HG02763 (cell line): ENCODE measurements at regions not wholly inside any gene's neighbourhood (a gene's known extent, or its start where the extent isn't known, plus 50 kb on each side); places are given as distances from the start of the nearest gene placed in this dataset.
"Not testable (repeated sequence)": the region's sequence is repeated elsewhere in the genome, so short reads cannot be mapped to it uniquely, and the experiment has no call there.

ENCODE experiments used
- ATAC-seq: cut with Tn5 transposase; IDR thresholded peaks from one replicate; pipeline ENCODE4 v1.9.1; 2021; ENCODE audit warnings: mild to moderate bottlenecking, moderate library complexity; ENCODE audit not compliant: unreplicated experiment

DNA sequence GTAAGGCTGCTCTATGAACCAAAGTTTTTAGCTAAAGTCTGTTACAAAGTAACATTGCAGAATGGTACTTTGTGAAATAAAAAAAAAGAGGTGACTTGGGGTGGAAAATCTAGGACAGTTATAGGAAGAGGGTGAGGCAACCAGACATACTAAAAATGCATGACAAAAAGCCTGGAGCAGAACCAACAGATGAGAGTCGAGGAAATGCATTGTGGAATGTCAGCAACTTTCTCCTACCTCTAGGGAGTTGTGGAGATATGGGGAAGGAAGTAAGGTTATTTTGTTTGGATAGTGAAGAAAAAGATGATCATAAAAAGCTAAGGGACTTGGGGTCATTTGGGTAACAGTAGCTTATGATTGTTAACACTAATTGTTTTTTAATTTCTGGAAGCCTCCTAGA is 295.6 kb downstream of the S1PR1 start:
- no peak for ATAC-seq

DNA sequence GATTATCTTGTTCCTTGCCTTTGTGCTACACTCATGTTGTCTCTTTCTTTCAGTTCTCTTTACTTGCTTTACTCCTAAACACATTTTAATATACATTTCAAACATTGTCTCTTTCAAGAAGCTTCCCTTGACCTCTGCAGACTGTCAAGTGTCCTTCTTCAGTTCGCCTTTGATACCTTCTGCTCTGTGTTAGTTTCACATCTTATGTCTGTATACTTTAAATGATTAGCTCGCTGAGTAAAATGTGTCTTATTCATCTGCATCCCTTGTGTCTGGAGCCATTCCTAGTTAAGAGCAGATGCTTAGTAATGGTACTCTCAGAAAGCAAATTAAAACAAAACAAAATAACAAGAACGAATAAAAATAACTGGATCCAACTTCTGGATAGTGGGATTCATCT is 303.3 kb downstream of the S1PR1 start:
- ATAC-seq, result no peak

DNA sequence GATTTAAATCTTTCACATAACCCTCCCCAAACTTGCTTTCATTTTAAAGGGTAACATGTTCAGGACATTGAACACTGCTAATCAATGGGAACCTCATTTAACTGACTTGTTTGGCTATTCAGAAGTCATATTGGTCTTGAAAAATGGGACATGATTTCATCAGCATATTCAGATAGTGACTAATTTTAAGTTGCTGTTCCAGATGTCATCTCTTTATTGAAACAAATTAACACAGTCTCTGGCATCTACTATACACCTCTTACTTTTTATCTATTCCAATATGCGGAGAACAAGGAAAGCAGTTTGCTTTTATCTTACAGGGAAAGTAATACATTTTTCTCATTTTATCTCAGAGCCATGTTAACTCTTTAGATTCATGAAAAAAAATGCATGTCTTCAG is 310.1 kb downstream of the S1PR1 start:
- ATAC-seq, result no peak

DNA sequence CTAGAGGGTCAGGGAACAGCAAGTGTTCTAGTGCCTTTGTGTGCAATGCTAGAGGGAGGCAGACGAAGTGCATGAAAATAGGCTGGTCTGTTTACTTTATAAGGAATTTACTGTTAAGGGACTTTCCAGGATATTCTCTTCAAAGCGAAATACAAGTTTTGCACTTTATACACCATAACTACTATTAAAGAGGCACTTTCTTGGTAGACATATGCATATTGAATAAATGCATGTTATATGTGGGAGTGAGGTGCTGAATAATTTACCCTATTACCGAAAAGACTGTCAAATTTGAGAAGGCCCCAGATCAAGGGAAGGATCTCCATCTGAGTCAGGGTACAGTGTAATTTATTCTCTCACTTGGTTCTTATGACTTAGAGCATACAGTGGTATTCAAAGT is 310.5 kb downstream of the S1PR1 start:
- ATAC-seq, result no peak

DNA sequence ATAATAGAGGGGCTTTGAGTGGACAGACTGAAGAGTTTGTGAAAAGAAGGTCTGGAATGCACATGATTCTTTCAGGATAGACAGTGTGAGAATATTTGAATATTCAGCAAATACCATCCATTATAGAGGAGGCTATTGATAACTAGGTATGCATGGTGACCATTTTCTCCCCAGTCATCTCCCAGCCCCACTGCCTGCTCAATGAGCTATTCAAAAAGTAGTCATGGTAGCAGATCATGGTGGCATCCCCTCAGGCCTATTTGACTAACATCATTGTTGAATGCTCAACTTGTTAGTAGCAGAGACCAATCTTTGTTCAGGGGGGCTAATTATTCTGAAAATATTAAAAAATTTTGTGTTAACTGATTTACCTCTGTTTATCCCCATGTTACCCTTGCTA is 311.6 kb downstream of the S1PR1 start:
- no peak for ATAC-seq

DNA sequence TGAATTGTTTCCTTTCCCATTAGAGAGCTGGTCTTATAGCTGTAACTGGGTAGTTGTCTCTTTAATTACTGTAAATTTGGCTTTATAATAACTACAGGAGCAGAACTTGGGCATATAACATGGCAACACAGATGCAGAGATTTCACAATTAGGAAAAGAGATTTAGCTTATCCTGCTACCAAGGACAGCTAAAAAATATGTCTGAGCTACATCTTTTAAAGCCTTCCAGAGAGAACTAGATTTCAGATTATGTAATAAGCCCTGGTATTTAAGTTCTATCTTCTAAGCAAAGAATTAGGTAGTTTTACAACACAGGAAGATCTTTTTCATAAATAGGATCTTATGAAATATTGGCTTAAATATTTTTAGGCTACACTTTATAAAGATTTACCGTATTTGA is 313.8 kb downstream of the S1PR1 start:
- ATAC-seq, result no peak

DNA sequence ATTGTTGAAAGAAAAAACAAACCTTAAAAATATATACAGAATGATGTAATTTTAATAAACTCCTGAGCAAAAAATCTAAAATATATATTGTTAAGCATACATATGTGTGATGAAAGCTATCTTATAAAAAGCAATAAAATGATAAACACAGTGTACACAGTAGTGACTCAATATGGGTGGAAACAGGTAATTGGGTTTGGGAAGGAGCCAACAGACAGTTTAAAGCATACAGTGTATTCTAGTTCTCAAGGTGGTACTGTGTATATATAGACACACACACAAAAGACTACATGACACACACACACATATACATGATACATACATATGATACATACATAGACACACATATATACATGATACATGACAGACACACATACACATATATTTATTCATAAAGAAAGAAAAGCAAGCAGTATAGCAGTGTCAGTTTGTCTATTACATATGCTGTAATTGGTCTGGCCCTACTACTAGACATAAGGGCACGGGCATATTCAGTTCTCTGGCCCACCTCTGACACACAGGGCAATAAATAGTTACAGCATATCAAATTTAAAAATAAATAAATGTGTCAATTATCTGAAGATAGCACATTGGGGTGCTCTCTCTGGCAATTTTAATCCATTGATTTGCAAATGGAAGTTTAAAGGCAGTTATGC is 330.2 kb downstream of the S1PR1 start:
- no peak for ATAC-seq

DNA sequence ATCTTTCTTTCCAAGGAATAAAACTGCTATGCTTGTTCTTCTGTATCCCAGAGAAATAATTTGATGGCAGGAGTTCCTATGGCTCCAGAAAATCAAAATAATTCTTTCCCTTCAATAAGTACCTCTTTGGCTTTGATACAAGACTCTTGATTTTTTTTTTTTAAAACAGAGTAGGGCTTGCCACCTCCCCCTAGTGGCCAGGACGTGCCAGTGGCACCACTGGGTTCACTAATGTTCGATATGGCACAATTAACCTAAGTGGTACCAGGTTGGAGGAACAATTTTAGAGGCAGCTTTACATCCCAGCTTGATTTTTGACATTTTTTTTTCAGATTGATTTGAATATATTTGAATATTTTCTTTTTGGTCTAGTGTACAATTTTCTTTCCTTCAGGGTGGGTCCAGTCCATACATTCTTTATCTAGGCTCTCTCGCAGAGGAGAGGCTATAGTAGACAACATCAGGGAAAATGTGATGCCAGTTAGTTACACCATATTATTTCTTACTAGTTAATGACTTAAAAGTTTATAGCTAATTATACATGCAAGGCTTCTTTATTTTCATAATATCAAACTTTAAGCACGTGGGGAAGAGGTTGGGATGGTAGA is 330.9 kb downstream of the S1PR1 start:
- ATAC-seq, result peak; percentile 85

DNA sequence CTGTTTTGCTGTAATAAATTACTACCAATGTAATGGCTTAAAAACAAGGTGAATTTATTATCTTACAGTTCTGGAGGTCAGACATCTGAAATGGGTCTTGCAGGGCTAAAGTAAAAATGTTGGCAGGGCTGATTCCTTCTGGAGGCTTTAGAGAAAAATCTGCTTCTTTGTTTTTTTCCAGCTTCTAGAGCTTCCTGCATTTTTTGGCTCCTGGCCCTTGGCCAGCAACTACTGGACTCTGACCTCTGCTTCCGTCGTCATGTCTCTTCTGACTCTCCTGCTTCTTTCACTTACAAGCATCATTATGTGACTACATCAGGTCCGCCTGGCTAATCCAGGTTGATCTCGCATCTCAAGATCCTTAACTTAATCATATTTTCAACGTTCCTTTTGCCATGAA is 350.9 kb downstream of the S1PR1 start:
- no peak for ATAC-seq

DNA sequence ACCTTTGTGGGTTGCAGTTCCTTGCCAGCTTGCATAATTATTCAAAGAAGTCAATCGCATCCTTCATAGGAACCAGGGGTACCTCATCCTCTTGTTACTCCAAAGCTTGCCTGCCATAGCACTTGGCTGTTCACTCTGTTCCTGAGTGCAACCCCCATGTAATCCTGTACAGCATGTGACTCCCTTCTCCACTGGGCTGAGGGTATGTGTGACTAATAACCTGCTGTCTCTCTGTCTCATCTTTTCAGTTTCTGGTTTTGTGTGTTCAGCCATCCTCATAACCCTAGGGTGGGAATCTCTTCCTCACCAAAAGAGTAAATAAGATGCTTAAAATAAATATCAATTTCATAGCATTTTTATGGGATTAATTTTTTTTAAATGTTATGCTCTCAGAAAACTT is 351.9 kb downstream of the S1PR1 start:
- ATAC-seq, result no peak

DNA sequence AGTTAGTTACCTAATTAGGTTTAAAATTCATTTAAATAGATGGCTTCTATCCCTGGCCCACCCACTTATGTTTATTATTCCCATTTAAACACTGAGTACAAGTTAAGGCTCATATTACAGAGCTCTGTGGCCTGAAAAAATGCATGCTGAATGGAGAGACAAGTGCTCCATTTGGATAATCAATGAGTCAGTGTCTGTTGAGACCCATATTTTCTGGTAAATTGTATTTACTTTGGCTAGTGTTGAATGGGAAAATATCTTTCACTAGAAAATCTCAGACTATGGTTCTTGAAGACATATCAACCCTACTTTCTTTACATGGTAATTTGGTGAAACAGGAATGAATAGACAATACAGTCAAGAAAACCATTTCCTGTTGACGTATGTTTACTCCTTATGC is 356.0 kb downstream of the S1PR1 start:
- ATAC-seq, result no peak

DNA sequence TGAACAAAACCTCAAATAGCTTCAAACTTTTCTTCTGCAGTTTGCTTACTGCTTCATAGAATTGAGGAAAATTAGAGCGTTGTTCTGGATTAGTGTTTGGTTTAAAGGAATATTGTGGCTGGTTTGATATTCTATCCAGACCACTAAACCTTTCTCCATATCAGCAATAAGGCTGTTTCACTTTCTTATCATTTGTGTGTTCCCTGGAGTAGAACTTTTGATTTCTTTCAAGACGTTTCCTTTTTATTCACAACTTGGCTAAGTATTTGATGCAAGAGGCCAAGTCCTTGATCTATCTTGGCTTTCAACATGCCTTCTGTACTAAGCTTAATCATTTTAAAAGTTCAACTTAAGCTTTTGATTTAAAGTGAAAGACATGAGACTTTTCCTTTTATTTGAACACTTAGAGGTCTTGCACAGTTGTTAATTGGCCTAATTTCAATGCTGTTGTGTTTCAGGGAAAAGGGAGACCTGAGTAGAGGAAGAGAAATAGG is 359.1 kb downstream of the S1PR1 start:
- ATAC-seq, result no peak

DNA sequence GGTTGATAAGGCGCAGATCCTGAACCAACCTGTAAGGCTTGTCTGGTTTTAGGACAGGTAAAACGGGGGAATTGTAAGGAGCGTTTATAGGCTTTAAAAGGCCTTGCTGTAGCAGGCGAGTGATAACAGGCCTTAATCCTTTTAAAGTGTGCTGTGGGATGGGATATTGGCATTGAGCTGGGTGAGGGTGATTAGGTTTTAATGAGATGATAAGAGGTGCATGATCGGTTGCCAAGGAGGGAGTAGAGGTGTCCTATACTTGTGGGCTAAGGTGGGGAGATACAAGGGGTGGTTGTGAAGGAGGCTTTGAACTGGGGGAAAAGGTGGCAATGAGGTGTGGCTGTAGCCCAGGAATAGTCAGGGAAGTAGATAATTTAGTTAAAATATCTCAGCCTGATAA is 363.8 kb downstream of the S1PR1 start:
- not testable (repeated sequence) for ATAC-seq

DNA sequence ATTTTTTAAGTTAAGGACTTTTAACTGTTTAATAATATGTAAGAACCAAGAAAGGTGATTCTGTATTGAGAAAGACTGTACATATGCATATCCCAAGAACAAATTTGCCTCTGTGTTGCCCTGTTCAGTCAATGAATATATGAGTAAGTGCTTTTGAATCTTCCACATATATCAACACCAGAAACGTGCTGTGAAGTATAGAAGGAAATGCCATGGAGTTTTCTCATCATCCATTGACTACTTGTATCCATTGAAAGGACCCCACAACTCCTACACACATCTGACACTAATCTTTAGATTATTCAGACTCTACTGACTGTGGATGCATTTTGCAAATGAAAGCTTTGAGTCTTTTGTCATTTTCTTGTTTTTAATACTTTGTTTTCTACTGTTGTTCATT is 366.9 kb downstream of the S1PR1 start:
- ATAC-seq, result no peak

DNA sequence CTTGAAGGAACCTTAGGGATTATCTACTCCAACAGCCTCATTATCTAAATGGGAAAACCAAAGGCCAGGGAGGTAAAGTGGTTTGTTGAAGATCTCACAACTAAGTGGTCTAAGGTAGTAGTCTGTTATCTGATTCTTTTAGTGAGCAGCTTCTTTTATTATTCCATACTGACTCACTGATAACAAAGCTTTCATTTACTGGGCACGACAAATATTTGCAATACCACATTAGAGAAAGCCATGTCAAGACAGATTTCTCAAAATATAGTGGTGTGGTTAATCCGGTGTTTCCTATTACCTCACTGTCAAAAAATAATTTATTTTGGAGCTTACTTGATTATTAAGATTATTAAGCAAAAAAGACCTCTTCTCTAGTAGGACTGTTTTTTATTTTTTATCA is 369.1 kb downstream of the S1PR1 start:
- no peak for ATAC-seq

DNA sequence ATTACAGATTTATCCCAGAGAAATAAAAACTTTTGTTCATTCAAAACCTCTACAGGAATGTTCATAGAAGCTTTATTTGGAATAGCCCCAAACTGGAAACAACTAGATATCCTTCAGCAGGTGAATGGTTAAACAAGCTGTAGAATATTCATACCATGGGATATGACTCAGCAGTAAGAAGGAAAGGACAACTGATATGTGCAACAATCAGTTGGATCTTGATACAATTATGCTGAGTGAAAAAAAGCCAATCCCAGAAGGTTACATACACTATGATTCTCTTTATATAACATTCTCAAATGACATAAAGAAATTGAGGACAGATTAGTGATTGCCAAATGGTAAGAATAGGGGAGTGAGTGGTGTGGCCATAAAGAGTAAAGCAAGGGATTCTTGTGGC is 376.7 kb downstream of the S1PR1 start:
- ATAC-seq, result no peak

DNA sequence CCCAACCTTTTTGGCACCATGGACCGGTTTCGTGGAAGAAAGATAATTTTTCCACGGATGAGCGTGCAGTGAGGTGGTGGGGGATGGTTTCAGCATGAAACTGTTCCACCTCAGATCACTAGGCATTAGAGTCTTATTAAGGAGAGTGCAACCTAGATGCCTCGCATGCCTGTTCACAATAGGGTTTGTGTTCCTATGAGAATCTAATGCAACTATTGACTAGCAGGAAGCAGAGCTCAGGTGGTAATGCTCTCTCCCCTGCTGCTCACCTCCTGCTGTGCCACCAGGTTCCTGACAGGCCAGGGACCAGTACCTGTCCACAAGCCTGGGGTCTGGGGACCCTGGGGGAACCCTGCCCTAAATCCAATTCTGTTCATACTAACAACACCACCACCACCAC is 377.8 kb downstream of the OLFM3 start:
- ATAC-seq, result no peak

DNA sequence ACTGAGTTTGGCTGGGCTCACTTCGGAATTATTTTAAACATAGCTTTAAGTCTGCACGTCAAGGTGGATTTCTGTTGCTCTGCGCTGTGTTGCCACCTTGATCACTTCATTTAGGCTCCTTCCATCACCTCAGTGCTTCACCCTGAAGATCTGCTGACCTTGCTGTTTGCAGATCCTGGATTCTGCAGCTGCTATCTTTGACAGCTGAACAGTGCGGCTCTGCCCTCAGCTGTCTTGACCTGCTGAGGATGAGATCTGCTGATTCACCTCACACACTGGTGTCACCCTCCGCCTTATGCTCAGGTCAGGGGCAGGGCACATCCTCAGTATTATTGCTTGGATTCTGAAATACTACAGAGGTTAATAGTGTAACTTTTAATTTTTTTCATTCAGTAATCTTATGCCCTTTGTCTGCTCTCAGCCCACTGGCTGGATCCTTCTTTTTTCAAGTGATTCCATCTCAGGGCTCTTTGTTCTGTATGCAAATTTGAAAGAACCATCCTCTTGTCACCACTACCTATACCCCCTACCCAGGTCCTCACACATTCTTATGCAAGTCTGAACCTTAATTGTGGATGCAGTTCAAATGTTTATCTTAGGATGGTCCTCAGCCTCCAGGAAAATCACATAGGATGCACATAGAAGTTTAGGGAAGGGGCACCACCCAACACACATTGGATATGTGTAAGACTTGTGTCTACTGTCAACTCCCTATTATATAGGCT is 364.0 kb downstream of the OLFM3 start:
- no peak for ATAC-seq

DNA sequence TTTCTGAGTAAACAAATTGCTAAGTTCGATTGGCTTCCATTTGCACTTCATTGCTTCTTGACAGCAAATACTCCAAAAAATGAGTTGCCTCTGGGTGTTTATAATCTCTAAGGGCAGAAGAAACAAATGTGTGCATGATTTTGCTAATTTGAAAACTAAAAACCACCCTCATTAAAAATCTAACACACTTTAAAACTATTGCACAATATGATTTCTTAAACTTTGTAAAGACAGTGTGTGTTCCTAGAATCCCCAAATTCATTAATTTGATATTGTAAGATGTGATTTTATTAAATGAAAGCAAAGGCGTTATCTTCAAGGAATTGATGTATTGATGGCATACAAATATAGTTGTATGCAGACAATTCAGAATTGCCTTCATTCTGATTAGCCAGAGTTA is 350.9 kb downstream of the OLFM3 start:
- ATAC-seq, result no peak

DNA sequence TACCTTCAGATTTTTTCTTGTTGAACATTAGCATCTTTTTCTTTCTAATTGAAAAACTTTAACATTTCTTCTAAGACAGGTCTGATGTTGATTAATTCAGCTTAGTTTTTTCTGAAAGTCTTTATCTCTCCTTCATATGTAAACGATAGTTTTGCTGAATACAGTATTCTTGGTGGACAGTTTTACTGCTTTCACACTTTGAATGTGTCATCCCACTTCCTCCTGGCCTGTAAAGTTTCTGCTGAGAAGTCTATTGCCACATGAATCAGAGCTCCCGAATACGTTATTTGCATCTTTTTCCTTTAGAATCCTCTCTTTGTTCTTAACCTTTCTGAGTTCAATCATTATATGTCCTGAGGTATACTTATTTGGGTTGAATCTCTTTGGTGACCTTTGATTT is 344.2 kb downstream of the OLFM3 start:
- no peak for ATAC-seq

DNA sequence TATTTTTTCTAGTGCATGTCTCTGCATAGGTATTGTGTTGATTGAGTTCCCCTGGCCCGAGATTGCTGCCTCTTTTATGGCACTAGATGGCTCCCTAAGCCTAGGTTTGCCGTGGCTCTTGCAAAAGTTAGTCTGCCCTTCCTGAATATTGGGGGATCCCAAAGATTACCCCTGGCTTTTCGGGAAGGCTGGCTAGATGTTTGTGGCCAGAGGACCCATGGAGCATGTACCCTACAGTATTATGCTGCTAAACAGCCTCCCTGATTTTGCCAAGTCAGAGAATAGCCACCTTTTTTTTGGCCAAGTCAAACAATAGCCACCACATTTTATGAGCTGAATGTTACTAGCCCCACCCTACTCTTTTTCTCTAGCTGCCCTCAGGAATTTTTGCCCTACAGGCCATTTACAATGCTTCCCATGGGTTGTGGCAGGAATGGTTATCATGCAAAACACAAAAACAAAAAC is 343.2 kb downstream of the OLFM3 start:
- no peak for ATAC-seq

DNA sequence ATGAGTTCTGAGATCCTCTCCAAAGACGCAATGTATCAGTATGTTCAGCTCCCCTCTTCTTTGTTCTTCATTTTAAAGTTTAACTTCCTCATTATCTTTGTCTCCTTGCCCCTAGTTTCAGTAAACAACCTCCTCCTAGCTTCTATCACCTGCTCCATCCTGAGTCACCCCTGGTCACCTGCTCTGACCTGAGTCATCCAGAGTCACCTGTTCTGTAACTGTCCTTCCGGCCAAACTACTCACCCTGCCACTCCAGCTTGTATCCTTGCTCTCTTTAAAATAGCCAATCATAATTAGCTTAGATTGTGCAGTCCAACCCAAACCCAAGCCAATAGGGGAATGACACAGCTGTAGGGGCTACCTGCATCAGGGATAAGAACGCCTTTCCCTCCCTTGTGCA is 332.0 kb downstream of the OLFM3 start:
- no peak for ATAC-seq
